GM19351 (cell line): ENCODE measurements at regions not wholly inside any gene's neighbourhood (a gene's known extent, or its start where the extent isn't known, plus 50 kb on each side); places are given as distances from the start of the nearest gene placed in this dataset.
"Not testable (repeated sequence)": the region's sequence is repeated elsewhere in the genome, so short reads cannot be mapped to it uniquely, and the experiment has no call there.

Experiments used
- ATAC-seq: cut with Tn5 transposase; IDR thresholded peaks from one replicate; pipeline ENCODE4 v1.9.1; 2021; ENCODE audit warnings: mild to moderate bottlenecking, moderate library complexity; ENCODE audit not compliant: unreplicated experiment

GRCh38 chr9:10818206-10818605 lies 205.4 kb upstream of the PTPRD start:
- ATAC-seq: no peak

GRCh38 chr9:10835791-10836463 lies 223.1 kb upstream of the PTPRD start:
- ATAC-seq: no peak

GRCh38 chr9:10843151-10843550 lies 230.3 kb upstream of the PTPRD start:
- ATAC-seq: no peak

- no peak for ATAC-seq
Measured at GRCh38 chr9:10855847-10856246, 243.0 kb upstream of the PTPRD start.

- no peak for ATAC-seq
Measured at GRCh38 chr9:10858817-10859216, 246.0 kb upstream of the PTPRD start.

GRCh38 chr9:10863476-10863875 lies 250.7 kb upstream of the PTPRD start:
- no peak for ATAC-seq

GRCh38 chr9:10867194-10867593 lies 254.4 kb upstream of the PTPRD start:
- ATAC-seq: no peak

GRCh38 chr9:10869687-10870086 lies 256.9 kb upstream of the PTPRD start:
- no peak for ATAC-seq

GRCh38 chr9:10873999-10874398 lies 261.2 kb upstream of the PTPRD start:
- no peak for ATAC-seq

- no peak for ATAC-seq
Measured at GRCh38 chr9:10875752-10876151, 262.9 kb upstream of the PTPRD start.

GRCh38 chr9:10876333-10876732 lies 263.5 kb upstream of the PTPRD start:
- ATAC-seq: no peak

- not testable (repeated sequence) for ATAC-seq
Measured at GRCh38 chr9:10890266-10890665, 277.5 kb upstream of the PTPRD start.

- no peak for ATAC-seq
Measured at GRCh38 chr9:10899509-10899908, 286.7 kb upstream of the PTPRD start.

GRCh38 chr9:10903969-10904368 lies 291.2 kb upstream of the PTPRD start:
- ATAC-seq: no peak

GRCh38 chr9:10910779-10911178 lies 298.0 kb upstream of the PTPRD start:
- no peak for ATAC-seq

GRCh38 chr9:10911373-10911772 lies 298.6 kb upstream of the PTPRD start:
- no peak for ATAC-seq

- no peak for ATAC-seq
Measured at GRCh38 chr9:10917001-10917400, 304.2 kb upstream of the PTPRD start.

- no peak for ATAC-seq
Measured at GRCh38 chr9:10921671-10922070, 308.9 kb upstream of the PTPRD start.

- ATAC-seq: no peak
Measured at GRCh38 chr9:10925896-10926295, 313.1 kb upstream of the PTPRD start.

GRCh38 chr9:10928372-10928771 lies 315.6 kb upstream of the PTPRD start:
- no peak for ATAC-seq

GRCh38 chr9:10930081-10930480 lies 317.3 kb upstream of the PTPRD start:
- no peak for ATAC-seq

GRCh38 chr9:10946676-10947410 lies 334.0 kb upstream of the PTPRD start:
- no peak for ATAC-seq

GRCh38 chr9:10957878-10958277 lies 345.1 kb upstream of the PTPRD start:
- ATAC-seq: no peak
